ENCODE measurements at regions not wholly inside any gene's neighbourhood (a gene's known extent, or its start where the extent isn't known, plus 50 kb on each side); places are given as distances from the start of the nearest gene placed in this dataset.

DNA sequence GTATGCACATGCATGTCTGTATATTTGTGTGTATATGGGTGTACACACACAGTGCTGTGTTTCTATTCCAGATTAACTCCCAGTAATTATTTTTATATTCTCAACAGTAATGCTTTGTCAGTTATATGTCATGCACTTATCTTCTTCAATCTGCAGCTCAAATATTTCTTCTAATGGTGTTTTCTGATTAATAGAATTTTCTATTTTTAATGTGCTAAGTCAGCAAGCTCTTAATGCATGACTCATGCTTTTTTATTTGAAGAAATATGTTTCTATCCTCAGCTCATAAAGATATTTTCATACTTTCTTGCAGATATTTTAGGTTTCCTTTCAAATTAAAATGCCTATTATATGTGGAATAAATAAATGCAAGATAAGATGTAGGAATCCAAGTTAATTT is 59.7 kb upstream of the TMEM18 start:
- Histone ChIP-seq H3K4me1 (ENCODE audit: control insufficient read depth, insufficient read depth, low read length) (no peaks in the 10 kb centered on the region), H3K9ac (ENCODE audit: extremely low read depth, low read length, poor library complexity, severe bottlenecking) (no peak overlapping the region), H3K27ac (ENCODE audit: low read depth, low read length) (no peak overlapping the region), H3K4me3 (ENCODE audit: low read length) (no peak overlapping the region), H3K36me3 (ENCODE audit: control insufficient read depth, insufficient read depth, low read length) (no peaks in the 10 kb centered on the region), H3K9me3 (ENCODE audit: control insufficient read depth, low read length) (no peaks in the 10 kb centered on the region), H3K27me3 (ENCODE audit: control insufficient read depth, insufficient read depth, low read length, poor library complexity, severe bottlenecking) (no peaks in the 10 kb centered on the region)
- H3K4me3 Mint-ChIP-seq: no peak overlapping the region
- H3K27ac Mint-ChIP-seq: no peak overlapping the region
- TF ChIP-seq, protein P1, sequence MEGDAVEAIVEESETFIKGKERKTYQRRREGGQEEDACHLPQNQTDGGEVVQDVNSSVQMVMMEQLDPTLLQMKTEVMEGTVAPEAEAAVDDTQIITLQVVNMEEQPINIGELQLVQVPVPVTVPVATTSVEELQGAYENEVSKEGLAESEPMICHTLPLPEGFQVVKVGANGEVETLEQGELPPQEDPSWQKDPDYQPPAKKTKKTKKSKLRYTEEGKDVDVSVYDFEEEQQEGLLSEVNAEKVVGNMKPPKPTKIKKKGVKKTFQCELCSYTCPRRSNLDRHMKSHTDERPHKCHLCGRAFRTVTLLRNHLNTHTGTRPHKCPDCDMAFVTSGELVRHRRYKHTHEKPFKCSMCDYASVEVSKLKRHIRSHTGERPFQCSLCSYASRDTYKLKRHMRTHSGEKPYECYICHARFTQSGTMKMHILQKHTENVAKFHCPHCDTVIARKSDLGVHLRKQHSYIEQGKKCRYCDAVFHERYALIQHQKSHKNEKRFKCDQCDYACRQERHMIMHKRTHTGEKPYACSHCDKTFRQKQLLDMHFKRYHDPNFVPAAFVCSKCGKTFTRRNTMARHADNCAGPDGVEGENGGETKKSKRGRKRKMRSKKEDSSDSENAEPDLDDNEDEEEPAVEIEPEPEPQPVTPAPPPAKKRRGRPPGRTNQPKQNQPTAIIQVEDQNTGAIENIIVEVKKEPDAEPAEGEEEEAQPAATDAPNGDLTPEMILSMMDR (conservative IDR thresholded peaks at IDR 0.05): no peak
- no peaks in the 10 kb centered on the region for H3K9me3 Mint-ChIP-seq
- no peaks in the 10 kb centered on the region for H3K36me3 Mint-ChIP-seq (ENCODE audit: low read depth)
- peaks cover 12% of the 10 kb centered on the region for H3K4me1 Mint-ChIP-seq
- H3K27me3 Mint-ChIP-seq (ENCODE audit: insufficient read depth): peaks cover 4% of the 10 kb centered on the region
- no peak for DNase-seq

DNA sequence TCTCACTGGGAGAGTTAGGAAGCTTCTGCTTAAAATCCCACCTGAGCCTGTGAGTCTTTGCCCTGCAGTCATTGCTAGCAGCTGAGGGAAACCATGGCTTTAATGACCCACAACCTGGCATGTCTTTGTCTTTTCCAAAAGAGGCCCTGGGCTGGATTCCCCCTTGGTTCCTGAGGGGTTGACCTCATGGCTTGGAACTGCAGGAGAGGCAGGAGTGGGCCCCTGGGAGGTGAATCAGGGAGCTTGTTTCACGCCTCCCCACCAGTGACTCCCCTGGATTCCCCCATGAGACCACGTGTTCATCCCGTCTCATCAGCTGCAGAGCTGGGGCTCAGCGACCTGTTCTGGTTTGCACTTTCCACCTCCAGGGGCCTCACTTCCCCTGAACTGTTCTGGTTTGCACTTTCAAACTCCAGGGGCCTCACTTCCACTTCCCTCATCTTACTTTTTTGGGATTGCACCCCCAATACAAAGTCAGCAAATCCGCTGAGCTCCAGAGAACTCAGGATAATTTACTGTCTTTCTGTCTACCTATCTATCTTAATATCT is 58.5 kb upstream of the TMEM18 start:
- Mint-ChIP-seq H3K4me3 (no peak overlapping the region), H3K27me3 (ENCODE audit: insufficient read depth) (peaks cover 3% of the 10 kb centered on the region), H3K9me3 (peaks cover 1% of the 10 kb centered on the region), H3K36me3 (ENCODE audit: low read depth) (no peaks in the 10 kb centered on the region), H3K27ac (no peak overlapping the region), H3K4me1 (peaks cover 6% of the 10 kb centered on the region)
- Histone ChIP-seq H3K4me1 (ENCODE audit: control insufficient read depth, insufficient read depth, low read length) (no peaks in the 10 kb centered on the region), H3K27ac (ENCODE audit: low read depth, low read length) (no peak overlapping the region), H3K4me3 (ENCODE audit: low read length) (no peak overlapping the region), H3K9me3 (ENCODE audit: control insufficient read depth, low read length) (no peaks in the 10 kb centered on the region), H3K27me3 (ENCODE audit: control insufficient read depth, insufficient read depth, low read length, poor library complexity, severe bottlenecking) (no peaks in the 10 kb centered on the region), H3K9ac (ENCODE audit: extremely low read depth, low read length, poor library complexity, severe bottlenecking) (no peak overlapping the region), H3K36me3 (ENCODE audit: control insufficient read depth, insufficient read depth, low read length) (no peaks in the 10 kb centered on the region)
- no peak for DNase-seq
- 51 to 58% methylated on average over 4 to 5 of the region's 5 CpGs for WGBS, 2 experiments (ENCODE audit: insufficient coverage in 1 of 2, insufficient read length in 1 of 2)
- TF ChIP-seq, protein P1 (conservative IDR thresholded peaks at IDR 0.05): peak; percentile 49

DNA sequence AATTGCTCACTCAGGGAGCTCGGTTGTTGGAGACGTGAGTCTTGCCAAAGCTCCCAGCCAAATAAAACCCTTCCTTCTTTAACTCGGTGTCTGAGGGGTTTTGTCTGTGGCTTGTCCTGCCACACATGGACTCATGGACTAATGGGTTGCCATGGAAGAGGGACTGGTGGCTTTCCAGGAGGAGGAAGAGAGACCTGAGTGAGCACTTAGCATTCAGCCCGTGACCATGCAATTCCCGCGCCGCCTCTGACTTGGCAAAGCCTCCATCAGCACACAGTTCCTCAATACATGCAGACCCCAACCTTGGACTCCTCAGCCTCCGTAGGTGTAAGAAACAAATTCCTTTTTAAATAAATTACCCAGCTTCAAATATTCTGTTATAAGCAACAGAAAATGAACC is 57.3 kb upstream of the TMEM18 start:
- DNase-seq: no peak
- H3K36me3 Mint-ChIP-seq (ENCODE audit: low read depth): no peaks in the 10 kb centered on the region
- peaks cover 1% of the 10 kb centered on the region for H3K9me3 Mint-ChIP-seq
- Histone ChIP-seq H3K27me3 (ENCODE audit: control insufficient read depth, insufficient read depth, low read length, poor library complexity, severe bottlenecking) (no peaks in the 10 kb centered on the region), H3K4me1 (ENCODE audit: control insufficient read depth, insufficient read depth, low read length) (no peaks in the 10 kb centered on the region), H3K9ac (ENCODE audit: extremely low read depth, low read length, poor library complexity, severe bottlenecking) (no peak overlapping the region), H3K36me3 (ENCODE audit: control insufficient read depth, insufficient read depth, low read length) (no peaks in the 10 kb centered on the region), H3K4me3 (ENCODE audit: low read length) (no peak overlapping the region), H3K27ac (ENCODE audit: low read depth, low read length) (no peak overlapping the region), H3K9me3 (ENCODE audit: control insufficient read depth, low read length) (no peaks in the 10 kb centered on the region)
- H3K27ac Mint-ChIP-seq: no peak overlapping the region
- H3K27me3 Mint-ChIP-seq (ENCODE audit: insufficient read depth): peaks cover 3% of the 10 kb centered on the region
- 80 to 90% methylated on average over 1 to 8 of the region's 8 CpGs for WGBS, 2 experiments (ENCODE audit: insufficient coverage in 1 of 2, insufficient read length in 1 of 2)
- H3K4me3 Mint-ChIP-seq: no peak overlapping the region
- TF ChIP-seq, protein P1 (conservative IDR thresholded peaks at IDR 0.05): no peak
- peaks cover 4% of the 10 kb centered on the region for H3K4me1 Mint-ChIP-seq

All from endodermal cell (in vitro differentiated cells).